ENCODE measurements at regions not wholly inside any gene's neighbourhood (a gene's known extent, or its start where the extent isn't known, plus 50 kb on each side); places are given as distances from the start of the nearest gene placed in this dataset.
A peak's percentile ranks its signal among the peaks of the same experiment; 100 is the strongest.

- H3K4me3 ChIP-seq (ENCODE audit: low read depth, low read length), result no peak overlapping the region
- H3K27me3 ChIP-seq (ENCODE audit: insufficient read depth, low read depth, severe bottlenecking), result no peaks in the 10 kb centered on the region
- no peaks in the 10 kb centered on the region for H3K9me3 ChIP-seq (ENCODE audit: severe bottlenecking)
- H3K36me3 ChIP-seq, result no peaks in the 10 kb centered on the region
- no peak overlapping the region for H3K27ac ChIP-seq
- TF ChIP-seq CTCF (IDR thresholded peaks at IDR 0.05; ENCODE audit: low read depth, low read length), result no peak
- peak; percentile 44 for DNase-seq
Observed at GRCh38 chr1:90513956-90514355, 203.1 kb downstream of the BARHL2 start.

GRCh38 chr1:90512441-90512840 lies 204.7 kb downstream of the BARHL2 start:
- Histone ChIP-seq H3K27ac (no peak overlapping the region), H3K36me3 (no peaks in the 10 kb centered on the region), H3K4me3 (ENCODE audit: low read depth, low read length) (no peak overlapping the region), H3K27me3 (ENCODE audit: insufficient read depth, low read depth, severe bottlenecking) (no peaks in the 10 kb centered on the region), H3K9me3 (ENCODE audit: severe bottlenecking) (no peaks in the 10 kb centered on the region)
- no peak for DNase-seq
- no peak for TF ChIP-seq CTCF (IDR thresholded peaks at IDR 0.05; ENCODE audit: low read depth, low read length)

GRCh38 chr1:90510143-90510542 lies 207.0 kb downstream of the BARHL2 start:
- Histone ChIP-seq H3K27me3 (ENCODE audit: insufficient read depth, low read depth, severe bottlenecking) (no peaks in the 10 kb centered on the region), H3K4me3 (ENCODE audit: low read depth, low read length) (no peak overlapping the region), H3K36me3 (no peaks in the 10 kb centered on the region), H3K27ac (no peak overlapping the region), H3K9me3 (ENCODE audit: severe bottlenecking) (no peaks in the 10 kb centered on the region)
- DNase-seq, result no peak
- no peak for TF ChIP-seq CTCF (IDR thresholded peaks at IDR 0.05; ENCODE audit: low read depth, low read length)

- Histone ChIP-seq H3K9me3 (ENCODE audit: severe bottlenecking) (no peaks in the 10 kb centered on the region), H3K4me3 (ENCODE audit: low read depth, low read length) (no peak overlapping the region), H3K27me3 (ENCODE audit: insufficient read depth, low read depth, severe bottlenecking) (no peaks in the 10 kb centered on the region), H3K27ac (no peak overlapping the region), H3K36me3 (no peaks in the 10 kb centered on the region)
- no peak for DNase-seq
- no peak for TF ChIP-seq CTCF (IDR thresholded peaks at IDR 0.05; ENCODE audit: low read depth, low read length)
Observed at GRCh38 chr1:90509225-90510048, 207.7 kb downstream of the BARHL2 start.

GRCh38 chr1:90508376-90509167 lies 208.5 kb downstream of the BARHL2 start:
- no peak overlapping the region for H3K27ac ChIP-seq
- H3K9me3 ChIP-seq (ENCODE audit: severe bottlenecking), result no peaks in the 10 kb centered on the region
- DNase-seq, result no peak
- no peaks in the 10 kb centered on the region for H3K36me3 ChIP-seq
- TF ChIP-seq CTCF (IDR thresholded peaks at IDR 0.05; ENCODE audit: low read depth, low read length), result no peak
- H3K4me3 ChIP-seq (ENCODE audit: low read depth, low read length), result no peak overlapping the region
- no peaks in the 10 kb centered on the region for H3K27me3 ChIP-seq (ENCODE audit: insufficient read depth, low read depth, severe bottlenecking)
